LNCAP (cell line): ENCODE measurements at regions not wholly inside any gene's neighbourhood (a gene's known extent, or its start where the extent isn't known, plus 50 kb on each side); places are given as distances from the start of the nearest gene placed in this dataset.

Source experiments
- CTCF ChIP-seq: fragments of 450-650 bp; IDR thresholded peaks from 2 replicates; pipeline ENCODE4 v1.5.1; 2017; ENCODE audit warnings: mild to moderate bottlenecking

- TF ChIP-seq CTCF = no peak
These were observed 348.5 kb downstream of the KCNJ2 start for GRCh38 chr17:70517816-70518215.

GRCh38 chr17:70519300-70519699 lies 350.0 kb downstream of the KCNJ2 start:
- TF ChIP-seq CTCF = no peak

GRCh38 chr17:70520447-70520846 lies 351.1 kb downstream of the KCNJ2 start:
- TF ChIP-seq CTCF = no peak

- TF ChIP-seq CTCF = no peak
These were observed 351.6 kb downstream of the KCNJ2 start for GRCh38 chr17:70520956-70521355.

- no peak for TF ChIP-seq CTCF
These were observed 352.5 kb downstream of the KCNJ2 start for GRCh38 chr17:70521821-70522256.

- TF ChIP-seq CTCF = no peak
These were observed 354.1 kb downstream of the KCNJ2 start for GRCh38 chr17:70523426-70523825.

- no peak for TF ChIP-seq CTCF
These were observed 356.6 kb downstream of the KCNJ2 start for GRCh38 chr17:70525961-70526360.

- TF ChIP-seq CTCF = no peak
These were observed 358.1 kb downstream of the KCNJ2 start for GRCh38 chr17:70527364-70527888.
